ENCODE measurements at regions not wholly inside any gene's neighbourhood (a gene's known extent, or its start where the extent isn't known, plus 50 kb on each side); places are given as distances from the start of the nearest gene placed in this dataset.

- TF ChIP-seq STAT1 (IDR thresholded peaks at IDR 0.05; ENCODE audit: unreplicated experiment) (no peak), ZNF331 (CRISPR knock-in tag; IDR thresholded peaks at IDR 0.05; ENCODE audit: low read depth) (no peak), CREB1 (CRISPR knock-in tag; IDR thresholded peaks at IDR 0.05; ENCODE audit: low read depth) (no peak)
- TF ChIP-seq, protein P1, sequence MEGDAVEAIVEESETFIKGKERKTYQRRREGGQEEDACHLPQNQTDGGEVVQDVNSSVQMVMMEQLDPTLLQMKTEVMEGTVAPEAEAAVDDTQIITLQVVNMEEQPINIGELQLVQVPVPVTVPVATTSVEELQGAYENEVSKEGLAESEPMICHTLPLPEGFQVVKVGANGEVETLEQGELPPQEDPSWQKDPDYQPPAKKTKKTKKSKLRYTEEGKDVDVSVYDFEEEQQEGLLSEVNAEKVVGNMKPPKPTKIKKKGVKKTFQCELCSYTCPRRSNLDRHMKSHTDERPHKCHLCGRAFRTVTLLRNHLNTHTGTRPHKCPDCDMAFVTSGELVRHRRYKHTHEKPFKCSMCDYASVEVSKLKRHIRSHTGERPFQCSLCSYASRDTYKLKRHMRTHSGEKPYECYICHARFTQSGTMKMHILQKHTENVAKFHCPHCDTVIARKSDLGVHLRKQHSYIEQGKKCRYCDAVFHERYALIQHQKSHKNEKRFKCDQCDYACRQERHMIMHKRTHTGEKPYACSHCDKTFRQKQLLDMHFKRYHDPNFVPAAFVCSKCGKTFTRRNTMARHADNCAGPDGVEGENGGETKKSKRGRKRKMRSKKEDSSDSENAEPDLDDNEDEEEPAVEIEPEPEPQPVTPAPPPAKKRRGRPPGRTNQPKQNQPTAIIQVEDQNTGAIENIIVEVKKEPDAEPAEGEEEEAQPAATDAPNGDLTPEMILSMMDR (conservative IDR thresholded peaks at IDR 0.05; ENCODE audit: low read depth in 2 of 2), result no peak
Measured at GRCh38 chr2:152874955-152875354, 156.5 kb downstream of the ARL6IP6 start (continued).

- Histone ChIP-seq H3K27me3 (ENCODE audit: insufficient read depth) (no peaks in the 10 kb centered on the region), H3K4me2 (no peak overlapping the region), H3F3A (replicated peaks; ENCODE audit: low read depth) (no peaks in the 10 kb centered on the region), H3K4me1 (ENCODE audit: insufficient read depth) (no peaks in the 10 kb centered on the region), H3K79me2 (replicated peaks; ENCODE audit: insufficient read depth) (no peaks in the 10 kb centered on the region), H3K4me3 (no peak overlapping the region), H2AFZ (no peak overlapping the region), H3K9me2 (ENCODE audit: insufficient read depth) (no peaks in the 10 kb centered on the region), H3K36me3 (ENCODE audit: insufficient read depth) (no peaks in the 10 kb centered on the region), H4K20me1 (replicated peaks; ENCODE audit: insufficient read depth) (no peaks in the 10 kb centered on the region), H3K27ac (ENCODE audit: low read depth) (no peak overlapping the region)
- DNase-seq (ENCODE audit: low spot score), result no peak
- no peaks in the 10 kb centered on the region for H3K36me3 Mint-ChIP-seq (ENCODE audit: low read depth)
- peaks cover 2% of the 10 kb centered on the region; the same call in 1 of the 3 replicates for H3K9me3 Mint-ChIP-seq
- no peak for ATAC-seq
- TF ChIP-seq ZNF114 (CRISPR knock-in tag; IDR thresholded peaks at IDR 0.05) (no peak), POLR2AphosphoS5 (IDR thresholded peaks at IDR 0.05; ENCODE audit: low read depth) (no peak), NANOG (IDR thresholded peaks at IDR 0.05; ENCODE audit: borderline replicate concordance) (no peak), REST (IDR thresholded peaks at IDR 0.05; ENCODE audit: unreplicated experiment) (no peak), STAT1 (IDR thresholded peaks at IDR 0.05; ENCODE audit: unreplicated experiment) (no peak), JUNB (IDR thresholded peaks at IDR 0.05; ENCODE audit: unreplicated experiment) (no peak), EZH2phosphoT487 (IDR thresholded peaks at IDR 0.05; ENCODE audit: unreplicated experiment) (no peak), EZH2 (IDR thresholded peaks at IDR 0.05; ENCODE audit: low read depth, unreplicated experiment) (no peak), CREB1 (CRISPR knock-in tag; IDR thresholded peaks at IDR 0.05; ENCODE audit: low read depth) (no peak)
- TF ChIP-seq, protein P2, sequence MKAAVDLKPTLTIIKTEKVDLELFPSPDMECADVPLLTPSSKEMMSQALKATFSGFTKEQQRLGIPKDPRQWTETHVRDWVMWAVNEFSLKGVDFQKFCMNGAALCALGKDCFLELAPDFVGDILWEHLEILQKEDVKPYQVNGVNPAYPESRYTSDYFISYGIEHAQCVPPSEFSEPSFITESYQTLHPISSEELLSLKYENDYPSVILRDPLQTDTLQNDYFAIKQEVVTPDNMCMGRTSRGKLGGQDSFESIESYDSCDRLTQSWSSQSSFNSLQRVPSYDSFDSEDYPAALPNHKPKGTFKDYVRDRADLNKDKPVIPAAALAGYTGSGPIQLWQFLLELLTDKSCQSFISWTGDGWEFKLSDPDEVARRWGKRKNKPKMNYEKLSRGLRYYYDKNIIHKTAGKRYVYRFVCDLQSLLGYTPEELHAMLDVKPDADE (IDR thresholded peaks at IDR 0.05), result no peak
- TF ChIP-seq, protein P3, sequence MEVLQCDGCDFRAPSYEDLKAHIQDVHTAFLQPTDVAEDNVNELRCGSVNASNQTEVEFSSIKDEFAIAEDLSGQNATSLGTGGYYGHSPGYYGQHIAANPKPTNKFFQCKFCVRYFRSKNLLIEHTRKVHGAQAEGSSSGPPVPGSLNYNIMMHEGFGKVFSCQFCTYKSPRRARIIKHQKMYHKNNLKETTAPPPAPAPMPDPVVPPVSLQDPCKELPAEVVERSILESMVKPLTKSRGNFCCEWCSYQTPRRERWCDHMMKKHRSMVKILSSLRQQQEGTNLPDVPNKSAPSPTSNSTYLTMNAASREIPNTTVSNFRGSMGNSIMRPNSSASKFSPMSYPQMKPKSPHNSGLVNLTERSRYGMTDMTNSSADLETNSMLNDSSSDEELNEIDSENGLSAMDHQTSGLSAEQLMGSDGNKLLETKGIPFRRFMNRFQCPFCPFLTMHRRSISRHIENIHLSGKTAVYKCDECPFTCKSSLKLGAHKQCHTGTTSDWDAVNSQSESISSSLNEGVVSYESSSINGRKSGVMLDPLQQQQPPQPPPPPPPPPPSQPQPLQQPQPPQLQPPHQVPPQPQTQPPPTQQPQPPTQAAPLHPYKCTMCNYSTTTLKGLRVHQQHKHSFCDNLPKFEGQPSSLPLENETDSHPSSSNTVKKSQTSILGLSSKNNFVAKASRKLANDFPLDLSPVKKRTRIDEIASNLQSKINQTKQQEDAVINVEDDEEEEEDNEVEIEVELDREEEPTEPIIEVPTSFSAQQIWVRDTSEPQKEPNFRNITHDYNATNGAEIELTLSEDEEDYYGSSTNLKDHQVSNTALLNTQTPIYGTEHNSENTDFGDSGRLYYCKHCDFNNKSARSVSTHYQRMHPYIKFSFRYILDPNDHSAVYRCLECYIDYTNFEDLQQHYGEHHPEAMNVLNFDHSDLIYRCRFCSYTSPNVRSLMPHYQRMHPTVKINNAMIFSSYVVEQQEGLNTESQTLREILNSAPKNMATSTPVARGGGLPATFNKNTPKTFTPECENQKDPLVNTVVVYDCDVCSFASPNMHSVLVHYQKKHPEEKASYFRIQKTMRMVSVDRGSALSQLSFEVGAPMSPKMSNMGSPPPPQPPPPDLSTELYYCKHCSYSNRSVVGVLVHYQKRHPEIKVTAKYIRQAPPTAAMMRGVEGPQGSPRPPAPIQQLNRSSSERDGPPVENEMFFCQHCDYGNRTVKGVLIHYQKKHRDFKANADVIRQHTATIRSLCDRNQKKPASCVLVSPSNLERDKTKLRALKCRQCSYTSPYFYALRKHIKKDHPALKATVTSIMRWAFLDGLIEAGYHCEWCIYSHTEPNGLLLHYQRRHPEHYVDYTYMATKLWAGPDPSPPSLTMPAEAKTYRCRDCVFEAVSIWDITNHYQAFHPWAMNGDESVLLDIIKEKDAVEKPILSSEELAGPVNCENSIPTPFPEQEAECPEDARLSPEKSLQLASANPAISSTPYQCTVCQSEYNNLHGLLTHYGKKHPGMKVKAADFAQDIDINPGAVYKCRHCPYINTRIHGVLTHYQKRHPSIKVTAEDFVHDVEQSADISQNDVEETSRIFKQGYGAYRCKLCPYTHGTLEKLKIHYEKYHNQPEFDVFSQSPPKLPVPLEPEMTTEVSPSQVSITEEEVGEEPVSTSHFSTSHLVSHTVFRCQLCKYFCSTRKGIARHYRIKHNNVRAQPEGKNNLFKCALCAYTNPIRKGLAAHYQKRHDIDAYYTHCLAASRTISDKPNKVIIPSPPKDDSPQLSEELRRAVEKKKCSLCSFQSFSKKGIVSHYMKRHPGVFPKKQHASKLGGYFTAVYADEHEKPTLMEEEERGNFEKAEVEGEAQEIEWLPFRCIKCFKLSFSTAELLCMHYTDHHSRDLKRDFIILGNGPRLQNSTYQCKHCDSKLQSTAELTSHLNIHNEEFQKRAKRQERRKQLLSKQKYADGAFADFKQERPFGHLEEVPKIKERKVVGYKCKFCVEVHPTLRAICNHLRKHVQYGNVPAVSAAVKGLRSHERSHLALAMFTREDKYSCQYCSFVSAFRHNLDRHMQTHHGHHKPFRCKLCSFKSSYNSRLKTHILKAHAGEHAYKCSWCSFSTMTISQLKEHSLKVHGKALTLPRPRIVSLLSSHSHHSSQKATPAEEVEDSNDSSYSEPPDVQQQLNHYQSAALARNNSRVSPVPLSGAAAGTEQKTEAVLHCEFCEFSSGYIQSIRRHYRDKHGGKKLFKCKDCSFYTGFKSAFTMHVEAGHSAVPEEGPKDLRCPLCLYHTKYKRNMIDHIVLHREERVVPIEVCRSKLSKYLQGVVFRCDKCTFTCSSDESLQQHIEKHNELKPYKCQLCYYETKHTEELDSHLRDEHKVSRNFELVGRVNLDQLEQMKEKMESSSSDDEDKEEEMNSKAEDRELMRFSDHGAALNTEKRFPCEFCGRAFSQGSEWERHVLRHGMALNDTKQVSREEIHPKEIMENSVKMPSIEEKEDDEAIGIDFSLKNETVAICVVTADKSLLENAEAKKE (CRISPR knock-in tag; IDR thresholded peaks at IDR 0.05), result no peak
- no peaks in the 10 kb centered on the region for H3K27me3 Mint-ChIP-seq (ENCODE audit: insufficient read depth, low read depth, poor library complexity)
- H3K4me3 Mint-ChIP-seq, result no peak overlapping the region
- H3K27ac Mint-ChIP-seq, result no peak overlapping the region
- H3K4me1 Mint-ChIP-seq, result peaks cover 3% of the 10 kb centered on the region; the same call in 2 of the 3 replicates
Measured at GRCh38 chr2:152870239-152870638, 151.8 kb downstream of the ARL6IP6 start.

Measured in GM23338 (cell line).